ENCODE measurements at regions not wholly inside any gene's neighbourhood (a gene's known extent, or its start where the extent isn't known, plus 50 kb on each side); places are given as distances from the start of the nearest gene placed in this dataset.

GRCh38 chr21:16832791-16833190 lies 680.1 kb upstream of the CXADR start:
- intact Hi-C loops (cut with DNase I; ENCODE audit: low total_unique reads) = no loop called here
- DNase-seq (ENCODE audit: low spot score in 2 of 2) = no peak
- TF ChIP-seq CTCF (IDR thresholded peaks at IDR 0.05) (no peak), POLR2A (IDR thresholded peaks at IDR 0.05) (no peak)
- H3K4me3 ChIP-seq (ENCODE audit: low read depth, poor library complexity, severe bottlenecking) = no peak overlapping the region

- 74 to 79% methylated on average over 1 of the region's 1 CpG for WGBS, 2 donors
- H3K4me3 ChIP-seq (ENCODE audit: low read depth, poor library complexity, severe bottlenecking) = no peak overlapping the region
- TF ChIP-seq CTCF (IDR thresholded peaks at IDR 0.05) = no peak
- TF ChIP-seq POLR2A (IDR thresholded peaks at IDR 0.05) = no peak
- DNase-seq (ENCODE audit: low spot score in 2 of 2) = no peak
- intact Hi-C loops (cut with DNase I; ENCODE audit: low total_unique reads) = no loop called here
Observed at GRCh38 chr21:16834791-16835190, 678.1 kb upstream of the CXADR start.

GRCh38 chr21:16837321-16837720 lies 675.5 kb upstream of the CXADR start:
- TF ChIP-seq CTCF (IDR thresholded peaks at IDR 0.05) (no peak), POLR2A (IDR thresholded peaks at IDR 0.05) (no peak)
- DNase-seq (ENCODE audit: low spot score in 2 of 2) = no peak
- intact Hi-C loops (cut with DNase I; ENCODE audit: low total_unique reads) = no loop called here
- H3K4me3 ChIP-seq (ENCODE audit: low read depth, poor library complexity, severe bottlenecking) = no peak overlapping the region

- no peak for DNase-seq (ENCODE audit: low spot score in 2 of 2)
- intact Hi-C loops (cut with DNase I; ENCODE audit: low total_unique reads) = no loop called here
- no peak for TF ChIP-seq POLR2A (IDR thresholded peaks at IDR 0.05)
- no peak for TF ChIP-seq CTCF (IDR thresholded peaks at IDR 0.05)
- WGBS, 2 donors = 65 to 85% methylated on average over 2 of the region's 2 CpGs
- no peak overlapping the region for H3K4me3 ChIP-seq (ENCODE audit: low read depth, poor library complexity, severe bottlenecking)
Observed at GRCh38 chr21:16837721-16838120, 675.1 kb upstream of the CXADR start.

- no peak for DNase-seq (ENCODE audit: low spot score in 2 of 2)
- no peak overlapping the region for H3K4me3 ChIP-seq (ENCODE audit: low read depth, poor library complexity, severe bottlenecking)
- intact Hi-C loops (cut with DNase I; ENCODE audit: low total_unique reads) = no loop called here
- TF ChIP-seq CTCF (IDR thresholded peaks at IDR 0.05) (no peak), POLR2A (IDR thresholded peaks at IDR 0.05) (no peak)
- 26 to 28% methylated on average over 3 of the region's 3 CpGs for WGBS, 2 donors
Observed at GRCh38 chr21:16838331-16838730, 674.5 kb upstream of the CXADR start.

- TF ChIP-seq POLR2A (IDR thresholded peaks at IDR 0.05) (no peak), CTCF (IDR thresholded peaks at IDR 0.05) (no peak)
- intact Hi-C loops (cut with DNase I; ENCODE audit: low total_unique reads) = no loop called here
- H3K4me3 ChIP-seq (ENCODE audit: low read depth, poor library complexity, severe bottlenecking) = no peak overlapping the region
- no peak for DNase-seq (ENCODE audit: low spot score in 2 of 2)
Observed at GRCh38 chr21:16840538-16840937, 672.3 kb upstream of the CXADR start.
